ENCODE measurements at regions not wholly inside any gene's neighbourhood (a gene's known extent, or its start where the extent isn't known, plus 50 kb on each side); places are given as distances from the start of the nearest gene placed in this dataset.

- peak; percentile 8 to 36 for DNase-seq
Observed at GRCh38 chr12:67161322-67161918, 107.7 kb upstream of the CAND1 start.

- no peak for DNase-seq
Observed at GRCh38 chr12:67173258-67173657, 95.9 kb upstream of the CAND1 start.

GRCh38 chr12:67182551-67182950 lies 86.6 kb upstream of the CAND1 start:
- DNase-seq: no peak

- no peak for DNase-seq
Observed at GRCh38 chr12:67193704-67194103, 75.5 kb upstream of the CAND1 start.

GRCh38 chr12:67200386-67200785 lies 68.8 kb upstream of the CAND1 start:
- DNase-seq: no peak

GRCh38 chr12:67202011-67202677 lies 67.0 kb upstream of the CAND1 start:
- DNase-seq: no peak

- DNase-seq: no peak
Observed at GRCh38 chr12:67202678-67203012, 66.5 kb upstream of the CAND1 start.

GRCh38 chr12:67208281-67209067 lies 60.7 kb upstream of the CAND1 start:
- DNase-seq: no peak

- no peak for DNase-seq
Observed at GRCh38 chr12:67211029-67211428, 58.1 kb upstream of the CAND1 start.

- DNase-seq: no peak
Observed at GRCh38 chr12:67211494-67211893, 57.7 kb upstream of the CAND1 start.

- no peak for DNase-seq
Observed at GRCh38 chr12:67217647-67218046, 51.5 kb upstream of the CAND1 start.

All from activated CD4-positive, alpha-beta T cell treated with anti-CD3 and anti-CD28 coated beads for 4 hours (primary cell).